ENCODE measurements at regions not wholly inside any gene's neighbourhood (a gene's known extent, or its start where the extent isn't known, plus 50 kb on each side); places are given as distances from the start of the nearest gene placed in this dataset.

GRCh38 chr14:53855574-53855973 lies 101.1 kb downstream of the BMP4 start:
- Histone ChIP-seq H4K5ac (ENCODE audit: low read length) (no peak overlapping the region), H3K23ac (ENCODE audit: low read length) (no peak overlapping the region), H3K4me2 (ENCODE audit: low read length) (no peak overlapping the region), H2AK5ac (ENCODE audit: low read length) (no peak overlapping the region), H2BK15ac (replicated peaks; ENCODE audit: low read depth) (no peak overlapping the region), H3K27ac (ENCODE audit: low read depth, low read length) (no peak overlapping the region), H2BK120ac (ENCODE audit: low read depth, low read length) (no peak overlapping the region), H3K9ac (ENCODE audit: low read length) (no peak overlapping the region), H4K8ac (ENCODE audit: low read depth, low read length) (no peak overlapping the region), H3K4me3 (ENCODE audit: low read length) (no peak overlapping the region), H3K4ac (ENCODE audit: low read depth, low read length) (no peak overlapping the region), H3K36me3 (ENCODE audit: control insufficient read depth, insufficient read depth, low read length) (no peaks in the 10 kb centered on the region), H3K79me2 (ENCODE audit: control insufficient read depth, insufficient read depth, low read length) (no peaks in the 10 kb centered on the region), H3K27me3 (ENCODE audit: insufficient read depth, low read length, poor library complexity) (no peaks in the 10 kb centered on the region), H3K4me1 (ENCODE audit: control insufficient read depth, low read depth, low read length) (no peaks in the 10 kb centered on the region), H3K18ac (ENCODE audit: low read length) (no peak overlapping the region), H3K56ac (ENCODE audit: low read length) (no peak overlapping the region), H2BK5ac (ENCODE audit: low read length) (no peak overlapping the region), H3K79me1 (ENCODE audit: low read length) (no peaks in the 10 kb centered on the region)
- DNase-seq, result no peak
- WGBS (ENCODE audit: extremely low coverage, insufficient coverage, low lambda C conversion rate), result no CpG with 5 or more reads among the region's 2 CpGs

DNA sequence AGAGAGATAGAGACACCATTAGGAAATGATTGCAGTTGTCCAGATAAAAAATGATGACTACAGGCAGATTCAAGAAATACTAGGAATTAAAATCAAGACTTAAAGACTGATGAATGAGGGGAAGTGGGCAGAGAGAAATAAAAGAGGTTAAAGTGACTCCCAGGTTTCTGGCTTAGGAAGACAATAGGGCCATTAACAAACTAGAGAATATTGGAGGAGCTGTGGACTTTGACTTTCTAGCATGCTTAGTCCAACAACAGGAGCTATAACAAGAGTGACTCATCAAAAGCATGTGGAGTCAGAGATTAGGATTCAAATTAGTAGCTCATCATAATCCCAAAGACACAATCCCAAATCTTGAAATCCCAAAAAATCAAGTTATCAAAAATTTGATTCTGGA lies 101.5 kb downstream of the BMP4 start:
- DNase-seq, result no peak
- H3K23ac ChIP-seq (ENCODE audit: low read length), result no peak overlapping the region

GRCh38 chr14:53851394-53852090 lies 105.1 kb downstream of the BMP4 start:
- no CpG with 5 or more reads among the region's 6 CpGs for WGBS (ENCODE audit: extremely low coverage, insufficient coverage, low lambda C conversion rate)
- Histone ChIP-seq H2BK120ac (ENCODE audit: low read depth, low read length) (no peak overlapping the region), H3K36me3 (ENCODE audit: control insufficient read depth, insufficient read depth, low read length) (no peaks in the 10 kb centered on the region), H3K27ac (ENCODE audit: low read depth, low read length) (no peak overlapping the region), H4K5ac (ENCODE audit: low read length) (no peak overlapping the region), H3K27me3 (ENCODE audit: insufficient read depth, low read length, poor library complexity) (no peaks in the 10 kb centered on the region), H3K23ac (ENCODE audit: low read length) (no peak overlapping the region), H2AK5ac (ENCODE audit: low read length) (no peak overlapping the region), H3K18ac (ENCODE audit: low read length) (no peak overlapping the region), H2BK5ac (ENCODE audit: low read length) (no peak overlapping the region), H3K4me1 (ENCODE audit: control insufficient read depth, low read depth, low read length) (no peaks in the 10 kb centered on the region), H3K4me2 (ENCODE audit: low read length) (no peak overlapping the region), H3K9ac (ENCODE audit: low read length) (no peak overlapping the region), H3K56ac (ENCODE audit: low read length) (no peak overlapping the region), H3K4me3 (ENCODE audit: low read length) (no peak overlapping the region), H2BK15ac (replicated peaks; ENCODE audit: low read depth) (peak overlapping the region; percentile 36), H3K79me2 (ENCODE audit: control insufficient read depth, insufficient read depth, low read length) (no peaks in the 10 kb centered on the region), H4K8ac (ENCODE audit: low read depth, low read length) (no peak overlapping the region), H3K79me1 (ENCODE audit: low read length) (no peaks in the 10 kb centered on the region), H3K4ac (ENCODE audit: low read depth, low read length) (no peak overlapping the region)
- no peak for DNase-seq

More for the DNA sequence above, 101.5 kb downstream of the BMP4 start:
- H3K4me2 ChIP-seq (ENCODE audit: low read length), result no peak overlapping the region
- H4K8ac ChIP-seq (ENCODE audit: low read depth, low read length), result no peak overlapping the region
- H2BK5ac ChIP-seq (ENCODE audit: low read length), result no peak overlapping the region
- H2BK120ac ChIP-seq (ENCODE audit: low read depth, low read length), result no peak overlapping the region
- no peaks in the 10 kb centered on the region for H3K27me3 ChIP-seq (ENCODE audit: insufficient read depth, low read length, poor library complexity)
- no peak overlapping the region for H2AK5ac ChIP-seq (ENCODE audit: low read length)
- no peaks in the 10 kb centered on the region for H3K36me3 ChIP-seq (ENCODE audit: control insufficient read depth, insufficient read depth, low read length)
- no peak overlapping the region for H2BK15ac ChIP-seq (replicated peaks; ENCODE audit: low read depth)
- no peak overlapping the region for H3K9ac ChIP-seq (ENCODE audit: low read length)
- no peaks in the 10 kb centered on the region for H3K79me2 ChIP-seq (ENCODE audit: control insufficient read depth, insufficient read depth, low read length)
- H3K4ac ChIP-seq (ENCODE audit: low read depth, low read length), result no peak overlapping the region
- H3K18ac ChIP-seq (ENCODE audit: low read length), result no peak overlapping the region
- no peak overlapping the region for H3K27ac ChIP-seq (ENCODE audit: low read depth, low read length)
- no peaks in the 10 kb centered on the region for H3K79me1 ChIP-seq (ENCODE audit: low read length)
- no peak overlapping the region for H3K4me3 ChIP-seq (ENCODE audit: low read length)
- no peak overlapping the region for H4K5ac ChIP-seq (ENCODE audit: low read length)
- H3K4me1 ChIP-seq (ENCODE audit: control insufficient read depth, low read depth, low read length), result no peaks in the 10 kb centered on the region
- no peak overlapping the region for H3K56ac ChIP-seq (ENCODE audit: low read length)

GRCh38 chr14:53850714-53851296 lies 105.8 kb downstream of the BMP4 start:
- peak; percentile 53 for DNase-seq
- Histone ChIP-seq H3K79me2 (ENCODE audit: control insufficient read depth, insufficient read depth, low read length) (no peaks in the 10 kb centered on the region), H2AK5ac (ENCODE audit: low read length) (no peak overlapping the region), H3K36me3 (ENCODE audit: control insufficient read depth, insufficient read depth, low read length) (no peaks in the 10 kb centered on the region), H4K5ac (ENCODE audit: low read length) (no peak overlapping the region), H2BK15ac (replicated peaks; ENCODE audit: low read depth) (no peak overlapping the region), H3K4me3 (ENCODE audit: low read length) (no peak overlapping the region), H3K79me1 (ENCODE audit: low read length) (no peaks in the 10 kb centered on the region), H3K27ac (ENCODE audit: low read depth, low read length) (no peak overlapping the region), H3K4ac (ENCODE audit: low read depth, low read length) (no peak overlapping the region), H2BK120ac (ENCODE audit: low read depth, low read length) (no peak overlapping the region), H3K4me1 (ENCODE audit: control insufficient read depth, low read depth, low read length) (no peaks in the 10 kb centered on the region), H3K9ac (ENCODE audit: low read length) (no peak overlapping the region), H3K23ac (ENCODE audit: low read length) (no peak overlapping the region), H3K18ac (ENCODE audit: low read length) (no peak overlapping the region), H3K4me2 (ENCODE audit: low read length) (no peak overlapping the region), H2BK5ac (ENCODE audit: low read length) (no peak overlapping the region), H3K27me3 (ENCODE audit: insufficient read depth, low read length, poor library complexity) (no peaks in the 10 kb centered on the region), H3K56ac (ENCODE audit: low read length) (no peak overlapping the region), H4K8ac (ENCODE audit: low read depth, low read length) (no peak overlapping the region)
- no CpG with 5 or more reads among the region's 4 CpGs for WGBS (ENCODE audit: extremely low coverage, insufficient coverage, low lambda C conversion rate)

GRCh38 chr14:53849549-53849948 lies 107.1 kb downstream of the BMP4 start:
- H3K79me2 ChIP-seq (ENCODE audit: control insufficient read depth, insufficient read depth, low read length), result no peaks in the 10 kb centered on the region
- no peak overlapping the region for H3K56ac ChIP-seq (ENCODE audit: low read length)
- WGBS (ENCODE audit: extremely low coverage, insufficient coverage, low lambda C conversion rate), result no CpG with 5 or more reads among the region's 6 CpGs
- H4K5ac ChIP-seq (ENCODE audit: low read length), result no peak overlapping the region
- no peak overlapping the region for H3K4me2 ChIP-seq (ENCODE audit: low read length)
- H3K4ac ChIP-seq (ENCODE audit: low read depth, low read length), result no peak overlapping the region
- no peaks in the 10 kb centered on the region for H3K79me1 ChIP-seq (ENCODE audit: low read length)
- H3K18ac ChIP-seq (ENCODE audit: low read length), result no peak overlapping the region
- no peak overlapping the region for H3K9ac ChIP-seq (ENCODE audit: low read length)
- H3K4me1 ChIP-seq (ENCODE audit: control insufficient read depth, low read depth, low read length), result no peaks in the 10 kb centered on the region
- no peak overlapping the region for H4K8ac ChIP-seq (ENCODE audit: low read depth, low read length)
- no peak overlapping the region for H2BK15ac ChIP-seq (replicated peaks; ENCODE audit: low read depth)
- H3K27me3 ChIP-seq (ENCODE audit: insufficient read depth, low read length, poor library complexity), result no peaks in the 10 kb centered on the region
- H3K4me3 ChIP-seq (ENCODE audit: low read length), result no peak overlapping the region
- H2AK5ac ChIP-seq (ENCODE audit: low read length), result no peak overlapping the region
- no peak overlapping the region for H3K27ac ChIP-seq (ENCODE audit: low read depth, low read length)
- H3K23ac ChIP-seq (ENCODE audit: low read length), result no peak overlapping the region
- H2BK5ac ChIP-seq (ENCODE audit: low read length), result no peak overlapping the region
- no peak overlapping the region for H2BK120ac ChIP-seq (ENCODE audit: low read depth, low read length)
- DNase-seq, result no peak
- H3K36me3 ChIP-seq (ENCODE audit: control insufficient read depth, insufficient read depth, low read length), result no peaks in the 10 kb centered on the region

GRCh38 chr14:53848854-53849253 lies 107.8 kb downstream of the BMP4 start:
- no peak overlapping the region for H3K4me2 ChIP-seq (ENCODE audit: low read length)
- H2BK15ac ChIP-seq (replicated peaks; ENCODE audit: low read depth), result no peak overlapping the region
- H2BK120ac ChIP-seq (ENCODE audit: low read depth, low read length), result no peak overlapping the region
- no peak overlapping the region for H4K8ac ChIP-seq (ENCODE audit: low read depth, low read length)
- no peaks in the 10 kb centered on the region for H3K79me1 ChIP-seq (ENCODE audit: low read length)
- no peaks in the 10 kb centered on the region for H3K36me3 ChIP-seq (ENCODE audit: control insufficient read depth, insufficient read depth, low read length)
- H4K5ac ChIP-seq (ENCODE audit: low read length), result no peak overlapping the region
- H3K27me3 ChIP-seq (ENCODE audit: insufficient read depth, low read length, poor library complexity), result no peaks in the 10 kb centered on the region
- no peak for DNase-seq
- no peak overlapping the region for H3K56ac ChIP-seq (ENCODE audit: low read length)
- no peak overlapping the region for H3K18ac ChIP-seq (ENCODE audit: low read length)
- no CpG with 5 or more reads among the region's 5 CpGs for WGBS (ENCODE audit: extremely low coverage, insufficient coverage, low lambda C conversion rate)
- no peak overlapping the region for H3K27ac ChIP-seq (ENCODE audit: low read depth, low read length)
- H3K4me1 ChIP-seq (ENCODE audit: control insufficient read depth, low read depth, low read length), result no peaks in the 10 kb centered on the region
- H3K9ac ChIP-seq (ENCODE audit: low read length), result no peak overlapping the region
- no peak overlapping the region for H2AK5ac ChIP-seq (ENCODE audit: low read length)
- H3K4ac ChIP-seq (ENCODE audit: low read depth, low read length), result no peak overlapping the region
- H3K79me2 ChIP-seq (ENCODE audit: control insufficient read depth, insufficient read depth, low read length), result no peaks in the 10 kb centered on the region
- H3K4me3 ChIP-seq (ENCODE audit: low read length), result no peak overlapping the region
- H3K23ac ChIP-seq (ENCODE audit: low read length), result no peak overlapping the region
- H2BK5ac ChIP-seq (ENCODE audit: low read length), result no peak overlapping the region
